ENCODE measurements at regions not wholly inside any gene's neighbourhood (a gene's known extent, or its start where the extent isn't known, plus 50 kb on each side); places are given as distances from the start of the nearest gene placed in this dataset.

GRCh38 chr20:10807013-10807412, 133.2 kb upstream of the JAG1 start:
- DNase-seq, result no peak

GRCh38 chr20:10812759-10813327, 139.0 kb upstream of the JAG1 start:
- no peak for DNase-seq

GRCh38 chr20:10823585-10823984, 149.8 kb upstream of the JAG1 start:
- DNase-seq, result no peak

GRCh38 chr20:10824750-10825500, 151.1 kb upstream of the JAG1 start:
- no peak for DNase-seq

- no peak for DNase-seq
Measured at GRCh38 chr20:10826111-10826510, 152.3 kb upstream of the JAG1 start.

- no peak for DNase-seq
Measured at GRCh38 chr20:10828180-10828579, 154.4 kb upstream of the JAG1 start.

GRCh38 chr20:10832141-10832540, 158.3 kb upstream of the JAG1 start:
- no peak for DNase-seq

GRCh38 chr20:10837901-10838300, 164.1 kb upstream of the JAG1 start:
- DNase-seq, result no peak

GRCh38 chr20:10842116-10842515, 168.3 kb upstream of the JAG1 start:
- DNase-seq, result no peak

- DNase-seq, result no peak
Measured at GRCh38 chr20:10843146-10843711, 169.4 kb upstream of the JAG1 start.

- DNase-seq, result no peak
Measured at GRCh38 chr20:10846766-10847165, 173.0 kb upstream of the JAG1 start.

- DNase-seq, result no peak
Measured at GRCh38 chr20:10848810-10849370, 175.1 kb upstream of the JAG1 start.

- DNase-seq, result no peak
Measured at GRCh38 chr20:10853176-10853575, 179.4 kb upstream of the JAG1 start.

- no peak for DNase-seq
Measured at GRCh38 chr20:10853731-10854130, 179.9 kb upstream of the JAG1 start.

GRCh38 chr20:10854976-10855375, 181.2 kb upstream of the JAG1 start:
- no peak for DNase-seq

- no peak for DNase-seq
Measured at GRCh38 chr20:10855778-10856177, 182.0 kb upstream of the JAG1 start.

- no peak for DNase-seq
Measured at GRCh38 chr20:10856237-10857015, 182.6 kb upstream of the JAG1 start.

GRCh38 chr20:10857352-10858070, 183.7 kb upstream of the JAG1 start:
- DNase-seq, result no peak

- no peak for DNase-seq
Measured at GRCh38 chr20:10861090-10861489, 187.3 kb upstream of the JAG1 start.

GRCh38 chr20:10861619-10862018, 187.8 kb upstream of the JAG1 start:
- no peak for DNase-seq

- no peak for DNase-seq
Measured at GRCh38 chr20:10863337-10864060, 189.7 kb upstream of the JAG1 start.

- DNase-seq, result no peak
Measured at GRCh38 chr20:10864076-10864672, 190.4 kb upstream of the JAG1 start.
